ENCODE measurements at regions not wholly inside any gene's neighbourhood (a gene's known extent, or its start where the extent isn't known, plus 50 kb on each side); places are given as distances from the start of the nearest gene placed in this dataset.

DNA sequence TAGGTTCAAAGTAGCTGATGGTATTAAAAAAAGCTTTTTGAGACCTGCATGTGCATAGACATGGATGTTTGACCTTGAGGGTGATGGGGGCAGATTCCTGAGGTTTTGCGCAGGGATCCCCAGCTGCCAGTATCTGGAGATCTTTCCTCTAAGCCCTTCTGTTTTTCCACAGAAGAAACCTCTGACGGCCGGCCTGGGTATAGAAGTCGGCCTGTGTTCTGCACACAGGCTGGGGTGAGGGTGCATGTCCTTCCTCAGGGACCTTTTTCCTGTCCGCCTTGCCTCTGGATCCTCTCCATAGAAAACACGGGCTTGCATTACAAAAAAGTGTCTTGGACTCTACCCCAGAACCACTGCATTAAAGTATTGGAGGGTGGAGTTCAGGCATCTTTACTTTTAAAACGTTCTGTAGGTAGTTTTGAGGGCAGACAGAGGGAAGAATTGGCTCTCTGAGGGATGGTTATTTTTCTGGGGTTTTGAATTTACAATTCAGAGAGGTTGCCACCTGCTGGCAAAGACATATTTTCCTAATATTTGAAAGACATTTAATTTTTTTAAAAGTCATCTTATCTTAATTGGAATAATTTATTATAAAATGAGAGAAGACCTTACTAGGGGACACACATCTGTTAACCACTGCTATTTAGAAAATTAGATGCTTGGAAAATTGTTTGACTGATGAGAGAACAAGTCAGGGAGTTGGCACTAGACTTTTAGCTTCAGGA, 350.6 kb downstream of the DCDC2C start:
- TF ChIP-seq POLR2A (IDR thresholded peaks at IDR 0.05), result no peak
- TF ChIP-seq, protein P1, sequence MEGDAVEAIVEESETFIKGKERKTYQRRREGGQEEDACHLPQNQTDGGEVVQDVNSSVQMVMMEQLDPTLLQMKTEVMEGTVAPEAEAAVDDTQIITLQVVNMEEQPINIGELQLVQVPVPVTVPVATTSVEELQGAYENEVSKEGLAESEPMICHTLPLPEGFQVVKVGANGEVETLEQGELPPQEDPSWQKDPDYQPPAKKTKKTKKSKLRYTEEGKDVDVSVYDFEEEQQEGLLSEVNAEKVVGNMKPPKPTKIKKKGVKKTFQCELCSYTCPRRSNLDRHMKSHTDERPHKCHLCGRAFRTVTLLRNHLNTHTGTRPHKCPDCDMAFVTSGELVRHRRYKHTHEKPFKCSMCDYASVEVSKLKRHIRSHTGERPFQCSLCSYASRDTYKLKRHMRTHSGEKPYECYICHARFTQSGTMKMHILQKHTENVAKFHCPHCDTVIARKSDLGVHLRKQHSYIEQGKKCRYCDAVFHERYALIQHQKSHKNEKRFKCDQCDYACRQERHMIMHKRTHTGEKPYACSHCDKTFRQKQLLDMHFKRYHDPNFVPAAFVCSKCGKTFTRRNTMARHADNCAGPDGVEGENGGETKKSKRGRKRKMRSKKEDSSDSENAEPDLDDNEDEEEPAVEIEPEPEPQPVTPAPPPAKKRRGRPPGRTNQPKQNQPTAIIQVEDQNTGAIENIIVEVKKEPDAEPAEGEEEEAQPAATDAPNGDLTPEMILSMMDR (IDR thresholded peaks at IDR 0.05), result no peak

Measured in lower leg skin (tissue), 3 donors.